Stomach smooth muscle (tissue), 2 donors: ENCODE measurements at regions not wholly inside any gene's neighbourhood (a gene's known extent, or its start where the extent isn't known, plus 50 kb on each side); places are given as distances from the start of the nearest gene placed in this dataset.

ENCODE experiments used
- H3K27ac ChIP-seq: one replicate; pipeline ENCODE4 v1.7.0; 2013; ENCODE audit warnings: mild to moderate bottlenecking, low read length, inconsistent platforms
- H3K27me3 ChIP-seq, 2 donors: one replicate each; pipeline ENCODE4 v1.7.0; 2013; ENCODE audit warnings: low read length in 2 of 2; ENCODE audit not compliant: insufficient read depth in 2 of 2, control insufficient read depth in 1 of 2
- H3K36me3 ChIP-seq, 2 donors: one replicate each; pipeline ENCODE4 v1.7.0; 2013; ENCODE audit warnings: low read length in 2 of 2; ENCODE audit not compliant: control insufficient read depth in 2 of 2, insufficient read depth in 2 of 2
- H3K4me1 ChIP-seq: one replicate; pipeline ENCODE4 v1.7.0; 2013; ENCODE audit warnings: low read length; ENCODE audit not compliant: control insufficient read depth, insufficient read depth
- H3K4me3 ChIP-seq, 2 donors: one replicate each; pipeline ENCODE4 v1.7.0; 2013; ENCODE audit warnings: low read length in 2 of 2
- H3K9ac ChIP-seq, 2 donors: one replicate each; pipeline ENCODE4 v1.7.0; 2013; ENCODE audit warnings: low read length in 2 of 2, mild to moderate bottlenecking in 1 of 2
- H3K9me3 ChIP-seq, 2 donors: one replicate each; pipeline ENCODE4 v1.7.0; 2013; ENCODE audit warnings: low read length in 2 of 2; ENCODE audit not compliant: control insufficient read depth in 2 of 2
- donor health status: healthy.
- donor health status: Pancreatic carcinoma.

- Histone ChIP-seq H3K4me1 (no peaks in the 10 kb centered on the region), H3K27ac (no peak overlapping the region), H3K4me3 (no peak overlapping the region), H3K36me3 (no peaks in the 10 kb centered on the region), H3K27me3 (no peaks in the 10 kb centered on the region), H3K9me3 (no peaks in the 10 kb centered on the region), H3K9ac (no peak overlapping the region)
Measured at GRCh38 chr2:128752691-128753263, 434.1 kb upstream of the HS6ST1 start.

GRCh38 chr2:128753321-128753720, 434.7 kb upstream of the HS6ST1 start:
- H3K27ac ChIP-seq = no peak overlapping the region
- H3K4me3 ChIP-seq = no peak overlapping the region
- no peak overlapping the region for H3K9ac ChIP-seq
- H3K36me3 ChIP-seq = no peaks in the 10 kb centered on the region
- H3K9me3 ChIP-seq = no peaks in the 10 kb centered on the region
- H3K27me3 ChIP-seq = no peaks in the 10 kb centered on the region
- H3K4me1 ChIP-seq = no peaks in the 10 kb centered on the region

- Histone ChIP-seq H3K4me3 (no peak overlapping the region), H3K9me3 (no peaks in the 10 kb centered on the region), H3K36me3 (no peaks in the 10 kb centered on the region), H3K9ac (no peak overlapping the region), H3K4me1 (no peaks in the 10 kb centered on the region), H3K27ac (no peak overlapping the region), H3K27me3 (no peaks in the 10 kb centered on the region)
Measured at GRCh38 chr2:128753800-128754199, 435.1 kb upstream of the HS6ST1 start.

- Histone ChIP-seq H3K27me3 (no peaks in the 10 kb centered on the region), H3K9ac (no peak overlapping the region), H3K4me3 (no peak overlapping the region), H3K36me3 (no peaks in the 10 kb centered on the region), H3K4me1 (no peaks in the 10 kb centered on the region), H3K27ac (no peak overlapping the region), H3K9me3 (no peaks in the 10 kb centered on the region)
Measured at GRCh38 chr2:128754246-128754724, 435.6 kb upstream of the HS6ST1 start.

- Histone ChIP-seq H3K4me3 (no peak overlapping the region), H3K9ac (no peak overlapping the region), H3K9me3 (no peaks in the 10 kb centered on the region), H3K27me3 (no peaks in the 10 kb centered on the region), H3K36me3 (no peaks in the 10 kb centered on the region), H3K4me1 (no peaks in the 10 kb centered on the region), H3K27ac (no peak overlapping the region)
Measured at GRCh38 chr2:128755695-128756364, 437.2 kb upstream of the HS6ST1 start.

GRCh38 chr2:128756365-128756717, 437.7 kb upstream of the HS6ST1 start:
- Histone ChIP-seq H3K36me3 (no peaks in the 10 kb centered on the region), H3K9me3 (no peaks in the 10 kb centered on the region), H3K9ac (no peak overlapping the region), H3K4me1 (no peaks in the 10 kb centered on the region), H3K27ac (no peak overlapping the region), H3K4me3 (no peak overlapping the region), H3K27me3 (no peaks in the 10 kb centered on the region)

- Histone ChIP-seq H3K4me3 (no peak overlapping the region), H3K27me3 (no peaks in the 10 kb centered on the region), H3K27ac (no peak overlapping the region), H3K4me1 (no peaks in the 10 kb centered on the region), H3K9ac (no peak overlapping the region), H3K36me3 (no peaks in the 10 kb centered on the region), H3K9me3 (no peaks in the 10 kb centered on the region)
Measured at GRCh38 chr2:128765811-128766210, 447.1 kb upstream of the HS6ST1 start.

GRCh38 chr2:128768041-128768440, 449.4 kb upstream of the HS6ST1 start:
- no peaks in the 10 kb centered on the region for H3K27me3 ChIP-seq
- no peaks in the 10 kb centered on the region for H3K4me1 ChIP-seq
- H3K4me3 ChIP-seq = no peak overlapping the region
- no peaks in the 10 kb centered on the region for H3K9me3 ChIP-seq
- no peak overlapping the region for H3K9ac ChIP-seq
- no peak overlapping the region for H3K27ac ChIP-seq
- no peaks in the 10 kb centered on the region for H3K36me3 ChIP-seq

- Histone ChIP-seq H3K9me3 (no peaks in the 10 kb centered on the region), H3K36me3 (no peaks in the 10 kb centered on the region), H3K27ac (no peak overlapping the region), H3K4me1 (no peaks in the 10 kb centered on the region), H3K9ac (no peak overlapping the region), H3K27me3 (no peaks in the 10 kb centered on the region), H3K4me3 (no peak overlapping the region)
Measured at GRCh38 chr2:128769457-128770142, 450.9 kb upstream of the HS6ST1 start.

- H3K27me3 ChIP-seq = no peaks in the 10 kb centered on the region
- no peak overlapping the region for H3K9ac ChIP-seq
- no peaks in the 10 kb centered on the region for H3K4me1 ChIP-seq
- H3K9me3 ChIP-seq = no peaks in the 10 kb centered on the region
- no peak overlapping the region for H3K27ac ChIP-seq
- no peaks in the 10 kb centered on the region for H3K36me3 ChIP-seq
- H3K4me3 ChIP-seq = no peak overlapping the region
Measured at GRCh38 chr2:128770143-128771085, 451.7 kb upstream of the HS6ST1 start.
